OCI-LY7 (cell line): ENCODE measurements at regions not wholly inside any gene's neighbourhood (a gene's known extent, or its start where the extent isn't known, plus 50 kb on each side); places are given as distances from the start of the nearest gene placed in this dataset.
"Not testable (repeated sequence)": the region's sequence is repeated elsewhere in the genome, so short reads cannot be mapped to it uniquely, and the experiment has no call there.

Experiments
- CTCF ChIP-seq: fragments of 200-600 bp; sonication (generic); conservative IDR thresholded peaks from 2 replicates; pipeline ENCODE4 v1.5.1; 2014; ENCODE audit warnings: mild to moderate bottlenecking, antibody characterized with exemption, low read length, moderate library complexity, mixed read lengths
- EZH2phosphoT487 ChIP-seq: fragments of 200-600 bp; sonication (generic); IDR thresholded peaks from 2 replicates; pipeline ENCODE4 v1.6.1; 2018; ENCODE audit warnings: low read depth, borderline replicate concordance, mild to moderate bottlenecking, mixed run types, antibody characterized with exemption, low read length, moderate library complexity, mixed read lengths

DNA sequence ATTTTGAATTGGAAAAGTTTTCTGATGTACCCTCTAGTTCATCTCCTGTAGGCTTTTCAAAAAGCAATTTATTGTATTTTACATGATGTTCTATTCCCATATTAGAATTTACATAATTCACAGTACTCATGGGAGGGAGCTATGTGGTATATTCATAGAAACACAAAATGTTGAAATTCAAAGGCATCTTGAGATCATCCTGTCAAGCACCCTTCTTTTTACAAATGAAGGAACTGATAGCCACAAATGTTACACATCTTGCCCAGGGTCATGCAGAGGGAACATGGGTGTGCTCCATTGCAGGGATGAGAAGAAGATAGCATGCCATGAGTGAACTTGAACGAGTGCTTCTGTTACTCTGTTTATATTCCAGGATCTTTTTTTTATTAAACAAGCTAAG, 228.8 kb downstream of the ZNF92 start:
- not testable (repeated sequence) for TF ChIP-seq CTCF, EZH2phosphoT487
